Prostate gland (tissue), 2 donors: ENCODE measurements at regions not wholly inside any gene's neighbourhood (a gene's known extent, or its start where the extent isn't known, plus 50 kb on each side); places are given as distances from the start of the nearest gene placed in this dataset.

ENCODE experiments used
- DNase-seq: peaks from one replicate; pipeline ENCODE4 v3.0.0-alpha.2; 2019; ENCODE audit warnings: low spot score
- H3K27ac ChIP-seq, 2 donors: fragments of 200-600 bp; sonication (generic); 2 replicates each; pipeline ENCODE4 v1.5.1; 2017 to 2019
- H3K27me3 ChIP-seq: fragments of 200-600 bp; sonication (generic); replicated peaks from 2 replicates; pipeline ENCODE4 v1.5.1; 2019; ENCODE audit not compliant: insufficient read depth
- H3K36me3 ChIP-seq, 2 donors: fragments of 200-600 bp; sonication (generic); 1 replicate in 1 of 2; 2 replicates in 1 of 2; pipeline versions ENCODE4 v1.5.1 to v1.8.1; 2017 to 2019
- H3K4me1 ChIP-seq: fragments of 200-600 bp; sonication (generic); replicated peaks from 2 replicates; pipeline ENCODE4 v1.5.1; 2019
- H3K4me3 ChIP-seq, 2 donors: fragments of 200-600 bp; sonication (generic); 2 replicates each; pipeline ENCODE4 v1.5.1; 2017 to 2019
- H3K9me3 ChIP-seq: fragments of 200-600 bp; sonication (generic); 2 replicates; pipeline ENCODE4 v1.5.1; 2017
- CTCF ChIP-seq, 4 experiments: fragments of 200-600 bp in 2 of 4; fragments of 450-650 bp in 2 of 4; sonication (generic) in 2 of 4; IDR thresholded peaks; 1 replicate in 3 of 4; 2 replicates in 1 of 4; pipeline ENCODE4 v1.5.1; 2016 to 2019; ENCODE audit warnings: antibody characterized with exemption in 4 of 4, mild to moderate bottlenecking in 2 of 4, moderate library complexity in 2 of 4
- POLR2A ChIP-seq: fragments of 450-650 bp; IDR thresholded peaks from one replicate; pipeline ENCODE4 v1.6.1; 2016; ENCODE audit warnings: antibody characterized with exemption, mild to moderate bottlenecking
- POLR2AphosphoS5 ChIP-seq: sonication (generic); formaldehyde crosslinking; IDR thresholded peaks from one replicate; pipeline ENCODE4 v1.6.1; 2017; ENCODE audit warnings: antibody characterized with exemption
- WGBS: methylation state at CpG from one replicate; pipeline ENCODE4 v1.1.5; 2018; 5-methylcytosine and 5-hydroxymethylcytosine counted together
- intact Hi-C: fragments of 100-400 bp; cut with DNase I; formaldehyde crosslinking; loops from one replicate; pipeline ENCODE4 v1.14.2; 2022

GRCh38 chr20:6704132-6704861 is 63.2 kb upstream of the BMP2 start:
- Histone ChIP-seq H3K4me3 (no peak overlapping the region), H3K27me3 (no peaks in the 10 kb centered on the region), H3K36me3 (no peaks in the 10 kb centered on the region), H3K27ac (peak overlapping the region; percentile 53 to 59), H3K4me1 (peaks cover 6% of the 10 kb centered on the region), H3K9me3 (no peaks in the 10 kb centered on the region)
- 55% methylated on average over 6 of the region's 6 CpGs for WGBS
- peak; percentile 23 for DNase-seq
- no peak for TF ChIP-seq CTCF (IDR thresholded peaks at IDR 0.05)
- no peak for TF ChIP-seq POLR2A
- peak; percentile 60 for TF ChIP-seq POLR2AphosphoS5
- intact Hi-C loops = no loop called here

- H3K4me3 ChIP-seq = no peak overlapping the region
- H3K4me1 ChIP-seq = peaks cover 6% of the 10 kb centered on the region
- H3K27ac ChIP-seq = peak overlapping the region; percentile 53 to 59
- no peak for DNase-seq
- TF ChIP-seq POLR2A (no peak), POLR2AphosphoS5 (no peak), CTCF (IDR thresholded peaks at IDR 0.05) (no peak)
- intact Hi-C loops = no loop called here
- H3K36me3 ChIP-seq = no peaks in the 10 kb centered on the region
- no peaks in the 10 kb centered on the region for H3K27me3 ChIP-seq
- H3K9me3 ChIP-seq = no peaks in the 10 kb centered on the region
These were observed 63.8 kb upstream of the BMP2 start for GRCh38 chr20:6703656-6704055.

GRCh38 chr20:6703047-6703446 is 64.4 kb upstream of the BMP2 start:
- Histone ChIP-seq H3K9me3 (no peaks in the 10 kb centered on the region), H3K4me1 (peaks cover under 1% of the 10 kb centered on the region), H3K27ac (no peak overlapping the region), H3K4me3 (no peak overlapping the region), H3K36me3 (no peaks in the 10 kb centered on the region), H3K27me3 (no peaks in the 10 kb centered on the region)
- DNase-seq = no peak
- WGBS = 99% methylated on average over 3 of the region's 3 CpGs
- no peak for TF ChIP-seq POLR2AphosphoS5
- no peak for TF ChIP-seq POLR2A
- TF ChIP-seq CTCF (IDR thresholded peaks at IDR 0.05) = no peak
- intact Hi-C loops = no loop called here

- Histone ChIP-seq H3K27me3 (no peaks in the 10 kb centered on the region), H3K9me3 (no peaks in the 10 kb centered on the region), H3K27ac (no peak overlapping the region), H3K4me1 (no peaks in the 10 kb centered on the region), H3K4me3 (no peak overlapping the region), H3K36me3 (no peaks in the 10 kb centered on the region)
- DNase-seq = no peak
- no peak for TF ChIP-seq CTCF (IDR thresholded peaks at IDR 0.05)
- TF ChIP-seq POLR2AphosphoS5 = no peak
- no peak for TF ChIP-seq POLR2A
- intact Hi-C loops = no loop called here
These were observed 65.3 kb upstream of the BMP2 start for GRCh38 chr20:6702144-6702543.
